Trophoblast cell (in vitro differentiated cells and primary cell): ENCODE measurements at regions not wholly inside any gene's neighbourhood (a gene's known extent, or its start where the extent isn't known, plus 50 kb on each side); places are given as distances from the start of the nearest gene placed in this dataset.

Experiments
- DNase-seq, 2 donors: peaks; one replicate each; pipeline ENCODE4 v3.0.0-alpha.2; 2016
- H2AFZ ChIP-seq: 2 replicates; pipeline ENCODE4 v1.6.1; 2013; ENCODE audit warnings: low read length, moderate library complexity, mild to moderate bottlenecking; ENCODE audit not compliant: insufficient read depth, poor library complexity
- H2AK5ac ChIP-seq: 2 replicates; pipeline ENCODE4 v1.6.1; 2013; ENCODE audit warnings: mild to moderate bottlenecking, low read length
- H2BK120ac ChIP-seq: 2 replicates; pipeline ENCODE4 v1.6.1; 2013; ENCODE audit warnings: low read length, mild to moderate bottlenecking, moderate library complexity; ENCODE audit not compliant: insufficient read depth, poor library complexity
- H2BK12ac ChIP-seq: 2 replicates; pipeline ENCODE4 v1.6.1; 2013; ENCODE audit warnings: mild to moderate bottlenecking, low read length, moderate library complexity
- H2BK5ac ChIP-seq: 2 replicates; pipeline ENCODE4 v1.6.1; 2013; ENCODE audit warnings: low read length, low read depth, moderate library complexity, mild to moderate bottlenecking; ENCODE audit not compliant: poor library complexity
- H3K14ac ChIP-seq: 2 replicates; pipeline ENCODE4 v1.6.1; 2013; ENCODE audit warnings: mild to moderate bottlenecking, low read length
- H3K18ac ChIP-seq: 2 replicates; pipeline ENCODE4 v1.6.1; 2013; ENCODE audit warnings: mild to moderate bottlenecking, low read length
- H3K23ac ChIP-seq: 2 replicates; pipeline ENCODE4 v1.6.1; 2013; ENCODE audit warnings: low read length
- H3K27ac ChIP-seq: 2 replicates; pipeline ENCODE4 v1.5.1; 2013; ENCODE audit warnings: low read depth, mild to moderate bottlenecking, inconsistent platforms, low read length, moderate library complexity
- H3K27me3 ChIP-seq: 2 replicates; pipeline ENCODE4 v1.6.1; 2013; ENCODE audit warnings: inconsistent platforms, mild to moderate bottlenecking, low read length, moderate library complexity; ENCODE audit not compliant: insufficient read depth
- H3K36me3 ChIP-seq, 2 experiments: 1 replicate in 1 of 2; 2 replicates in 1 of 2; pipeline ENCODE4 v1.6.1; 2013; ENCODE audit warnings: low read length in 2 of 2, mild to moderate bottlenecking in 2 of 2, moderate library complexity in 1 of 2; ENCODE audit not compliant: insufficient read depth in 2 of 2, control insufficient read depth in 1 of 2
- H3K4ac ChIP-seq: 2 replicates; pipeline ENCODE4 v1.6.1; 2013; ENCODE audit warnings: low read depth, mild to moderate bottlenecking, low read length, moderate library complexity
- H3K4me1 ChIP-seq, 2 experiments: 1 replicate in 1 of 2; 2 replicates in 1 of 2; pipeline ENCODE4 v1.6.1; 2013; ENCODE audit warnings: low read length in 2 of 2, mild to moderate bottlenecking in 2 of 2, moderate library complexity in 1 of 2; ENCODE audit not compliant: insufficient read depth in 2 of 2, control insufficient read depth in 1 of 2
- H3K4me2 ChIP-seq: 2 replicates; pipeline ENCODE4 v1.6.1; 2013; ENCODE audit warnings: inconsistent platforms, mild to moderate bottlenecking, low read length, moderate library complexity
- H3K4me3 ChIP-seq: 2 replicates; pipeline ENCODE4 v1.5.1; 2013; ENCODE audit warnings: mild to moderate bottlenecking, low read depth, low read length, inconsistent platforms
- H3K79me1 ChIP-seq: one replicate; pipeline ENCODE4 v1.6.1; 2013; ENCODE audit warnings: low read length
- H3K79me2 ChIP-seq: 2 replicates; pipeline ENCODE4 v1.6.1; 2013; ENCODE audit warnings: low read length, mild to moderate bottlenecking; ENCODE audit not compliant: control insufficient read depth, insufficient read depth, poor library complexity
- H3K9ac ChIP-seq: 2 replicates; pipeline ENCODE4 v1.6.1; 2013; ENCODE audit warnings: mild to moderate bottlenecking, low read length
- H3K9me3 ChIP-seq: 2 replicates; pipeline ENCODE4 v1.6.1; 2013; ENCODE audit warnings: low read depth, mild to moderate bottlenecking, control low read depth, inconsistent platforms, low read length; ENCODE audit not compliant: insufficient read depth
- H4K12ac ChIP-seq: 2 replicates; pipeline ENCODE4 v1.6.1; 2013; ENCODE audit warnings: low read depth, mild to moderate bottlenecking, low read length, moderate library complexity
- H4K8ac ChIP-seq: 2 replicates; pipeline ENCODE4 v1.6.1; 2013; ENCODE audit warnings: low read depth, mild to moderate bottlenecking, low read length, moderate library complexity
- H4K91ac ChIP-seq: one replicate; pipeline ENCODE4 v1.6.1; 2013; ENCODE audit warnings: low read depth, mild to moderate bottlenecking, low read length, moderate library complexity
- WGBS: extraction: QIAGEN DNeasy Blood & Tissue Kit; methylation state at CpG from one replicate; pipeline ENCODE4 v1.1.7; 2013; ENCODE audit warnings: missing lambda C conversion rate; ENCODE audit not compliant: insufficient read length, insufficient coverage; ENCODE audit errors: extremely low coverage; 5-methylcytosine and 5-hydroxymethylcytosine counted together

- Histone ChIP-seq H2AFZ (no peak overlapping the region), H3K36me3 (no peaks in the 10 kb centered on the region), H3K4me3 (no peak overlapping the region), H2BK5ac (no peak overlapping the region), H3K4ac (no peak overlapping the region), H2BK120ac (no peak overlapping the region), H4K8ac (no peak overlapping the region), H3K23ac (no peak overlapping the region), H2AK5ac (no peak overlapping the region), H3K18ac (no peak overlapping the region), H3K79me2 (no peaks in the 10 kb centered on the region), H3K27me3 (no peaks in the 10 kb centered on the region), H3K9ac (no peak overlapping the region), H3K79me1 (no peaks in the 10 kb centered on the region), H3K27ac (no peak overlapping the region), H4K91ac (no peak overlapping the region), H4K12ac (no peak overlapping the region), H2BK12ac (no peak overlapping the region), H3K4me1 (no peaks in the 10 kb centered on the region), H3K9me3 (no peaks in the 10 kb centered on the region), H3K4me2 (no peak overlapping the region), H3K14ac (no peak overlapping the region)
- DNase-seq = no peak
- WGBS = no CpG with 5 or more reads among the region's 1 CpG
These were observed 452.7 kb upstream of the CCDC179 start for GRCh38 chr11:23313001-23313400.

- Histone ChIP-seq H2AFZ (no peak overlapping the region), H3K9me3 (no peaks in the 10 kb centered on the region), H3K4me1 (no peaks in the 10 kb centered on the region), H2BK12ac (no peak overlapping the region), H3K4me3 (no peak overlapping the region), H4K8ac (no peak overlapping the region), H3K4me2 (no peak overlapping the region), H4K91ac (no peak overlapping the region), H3K79me2 (no peaks in the 10 kb centered on the region), H3K23ac (no peak overlapping the region), H3K27me3 (no peaks in the 10 kb centered on the region), H3K14ac (no peak overlapping the region), H2BK5ac (no peak overlapping the region), H3K27ac (no peak overlapping the region), H2AK5ac (no peak overlapping the region), H3K9ac (no peak overlapping the region), H4K12ac (no peak overlapping the region), H3K36me3 (no peaks in the 10 kb centered on the region), H2BK120ac (no peak overlapping the region), H3K4ac (no peak overlapping the region), H3K79me1 (no peaks in the 10 kb centered on the region), H3K18ac (no peak overlapping the region)
- no CpG with 5 or more reads among the region's 3 CpGs for WGBS
- no peak for DNase-seq
These were observed 453.9 kb upstream of the CCDC179 start for GRCh38 chr11:23314162-23314561.

- no peaks in the 10 kb centered on the region for H3K79me2 ChIP-seq
- no peak overlapping the region for H4K8ac ChIP-seq
- H2AK5ac ChIP-seq = no peak overlapping the region
- no peaks in the 10 kb centered on the region for H3K27me3 ChIP-seq
- H3K79me1 ChIP-seq = no peaks in the 10 kb centered on the region
- no peak overlapping the region for H2BK5ac ChIP-seq
- WGBS = no CpG with 5 or more reads among the region's 3 CpGs
- no peak overlapping the region for H2BK12ac ChIP-seq
- H3K4me1 ChIP-seq = no peaks in the 10 kb centered on the region
- no peak overlapping the region for H3K4ac ChIP-seq
- H3K18ac ChIP-seq = no peak overlapping the region
- no peak for DNase-seq
- no peak overlapping the region for H3K4me3 ChIP-seq
- no peak overlapping the region for H3K27ac ChIP-seq
- no peaks in the 10 kb centered on the region for H3K9me3 ChIP-seq
- H3K36me3 ChIP-seq = no peaks in the 10 kb centered on the region
- no peak overlapping the region for H2AFZ ChIP-seq
- H2BK120ac ChIP-seq = no peak overlapping the region
- no peak overlapping the region for H3K4me2 ChIP-seq
- H3K14ac ChIP-seq = no peak overlapping the region
- no peak overlapping the region for H4K91ac ChIP-seq
- no peak overlapping the region for H3K9ac ChIP-seq
- no peak overlapping the region for H3K23ac ChIP-seq
- H4K12ac ChIP-seq = no peak overlapping the region
These were observed 455.0 kb upstream of the CCDC179 start for GRCh38 chr11:23315286-23315685.

DNA sequence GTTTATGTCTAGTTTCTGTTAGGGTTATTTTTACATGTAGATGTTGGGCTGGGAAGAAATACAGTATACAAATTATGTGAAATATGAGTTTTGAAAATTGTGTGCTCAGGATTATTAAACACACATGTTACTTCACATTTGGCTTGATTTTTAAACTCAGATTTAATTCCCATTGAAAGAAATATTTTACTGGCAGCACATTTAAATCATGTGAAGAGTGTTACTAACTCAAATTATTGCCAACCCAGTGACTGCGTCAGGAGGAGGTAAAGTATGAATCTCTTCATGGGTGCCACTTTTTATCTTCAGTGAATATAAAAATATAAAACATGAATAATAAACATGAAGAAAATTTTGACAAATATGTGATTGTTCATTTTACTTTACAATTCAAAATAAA, 457.5 kb upstream of the CCDC179 start:
- no peak for DNase-seq
- Histone ChIP-seq H3K4me1 (no peaks in the 10 kb centered on the region), H2BK12ac (no peak overlapping the region)

More for the DNA sequence above, 457.5 kb upstream of the CCDC179 start:
- Histone ChIP-seq H2AFZ (no peak overlapping the region), H2BK5ac (no peak overlapping the region), H3K14ac (no peak overlapping the region), H3K23ac (no peak overlapping the region), H3K4ac (no peak overlapping the region), H4K12ac (no peak overlapping the region), H2BK120ac (no peak overlapping the region), H3K18ac (no peak overlapping the region), H2AK5ac (no peak overlapping the region), H3K4me3 (no peak overlapping the region), H3K9ac (no peak overlapping the region), H3K36me3 (no peaks in the 10 kb centered on the region), H3K4me2 (no peak overlapping the region), H4K91ac (no peak overlapping the region), H3K79me2 (no peaks in the 10 kb centered on the region), H3K9me3 (no peaks in the 10 kb centered on the region), H3K27ac (no peak overlapping the region), H4K8ac (no peak overlapping the region), H3K79me1 (no peaks in the 10 kb centered on the region), H3K27me3 (no peaks in the 10 kb centered on the region)
- no CpG with 5 or more reads among the region's 1 CpG for WGBS
